ENCODE measurements at regions not wholly inside any gene's neighbourhood (a gene's known extent, or its start where the extent isn't known, plus 50 kb on each side); places are given as distances from the start of the nearest gene placed in this dataset.
"Not testable (repeated sequence)": the region's sequence is repeated elsewhere in the genome, so short reads cannot be mapped to it uniquely, and the experiment has no call there.

- TF ChIP-seq CTCF (IDR thresholded peaks at IDR 0.05; ENCODE audit: insufficient read depth, low read depth, low read length, missing control alignments), result no peak
- no peak overlapping the region for H3K4me3 ChIP-seq (ENCODE audit: low read length)
- no peak for DNase-seq (ENCODE audit: low read depth)
These were observed 399.5 kb upstream of the SYNCRIP start for GRCh38 chr6:86042214-86042613.

GRCh38 chr6:86031713-86032112 lies 389.0 kb upstream of the SYNCRIP start:
- no peak for DNase-seq (ENCODE audit: low read depth)
- TF ChIP-seq CTCF (IDR thresholded peaks at IDR 0.05; ENCODE audit: insufficient read depth, low read depth, low read length, missing control alignments), result no peak
- no peak overlapping the region for H3K4me3 ChIP-seq (ENCODE audit: low read length)

- no peak for DNase-seq (ENCODE audit: low read depth)
- TF ChIP-seq CTCF (IDR thresholded peaks at IDR 0.05; ENCODE audit: insufficient read depth, low read depth, low read length, missing control alignments), result no peak
- no peak overlapping the region for H3K4me3 ChIP-seq (ENCODE audit: low read length)
These were observed 388.2 kb upstream of the SYNCRIP start for GRCh38 chr6:86030875-86031274.

GRCh38 chr6:86028776-86029175 lies 386.1 kb upstream of the SYNCRIP start:
- no peak for DNase-seq (ENCODE audit: low read depth)
- H3K4me3 ChIP-seq (ENCODE audit: low read length), result no peak overlapping the region
- TF ChIP-seq CTCF (IDR thresholded peaks at IDR 0.05; ENCODE audit: insufficient read depth, low read depth, low read length, missing control alignments), result no peak

GRCh38 chr6:86026890-86027289 lies 384.2 kb upstream of the SYNCRIP start:
- not testable (repeated sequence) for H3K4me3 ChIP-seq (ENCODE audit: low read length); DNase-seq (ENCODE audit: low read depth)

GRCh38 chr6:86017236-86017635 lies 374.6 kb upstream of the SYNCRIP start:
- no peak for TF ChIP-seq CTCF (IDR thresholded peaks at IDR 0.05; ENCODE audit: insufficient read depth, low read depth, low read length, missing control alignments)
- DNase-seq (ENCODE audit: low read depth), result no peak
- H3K4me3 ChIP-seq (ENCODE audit: low read length), result no peak overlapping the region

- DNase-seq (ENCODE audit: low read depth), result no peak
- TF ChIP-seq CTCF (IDR thresholded peaks at IDR 0.05; ENCODE audit: insufficient read depth, low read depth, low read length, missing control alignments), result no peak
These were observed 373.9 kb upstream of the SYNCRIP start for GRCh38 chr6:86016567-86016966.

GRCh38 chr6:86016077-86016476 lies 373.4 kb upstream of the SYNCRIP start:
- no peak for TF ChIP-seq CTCF (IDR thresholded peaks at IDR 0.05; ENCODE audit: insufficient read depth, low read depth, low read length, missing control alignments)
- H3K4me3 ChIP-seq (ENCODE audit: low read length), result no peak overlapping the region
- DNase-seq (ENCODE audit: low read depth), result no peak

More at GRCh38 chr6:86016567-86016966, 373.9 kb upstream of the SYNCRIP start:
- no peak overlapping the region for H3K4me3 ChIP-seq (ENCODE audit: low read length)

- DNase-seq (ENCODE audit: low read depth); H3K4me3 ChIP-seq (ENCODE audit: low read length): not testable (repeated sequence)
These were observed 370.3 kb upstream of the SYNCRIP start for GRCh38 chr6:86012991-86013390.

Measured in epithelial cell of esophagus (primary cell).